Tibial nerve (tissue), 4 donors: ENCODE measurements at regions not wholly inside any gene's neighbourhood (a gene's known extent, or its start where the extent isn't known, plus 50 kb on each side); places are given as distances from the start of the nearest gene placed in this dataset.

Experiments used
- DNase-seq, 2 donors: peaks; one replicate each; pipeline ENCODE4 v3.0.0-alpha.2; 2019; ENCODE audit warnings: low spot score in 2 of 2
- H3K27ac ChIP-seq, 4 donors: fragments of 200-600 bp; sonication (generic) in 3 of 4; one replicate each; pipeline ENCODE4 v1.5.1; 2017 to 2019; ENCODE audit warnings: mild to moderate bottlenecking in 1 of 4
- H3K27me3 ChIP-seq, 2 donors: fragments of 200-600 bp; sonication (generic) in 1 of 2; one replicate each; pipeline versions ENCODE4 v1.5.1 to v1.6.0; 2017 to 2019
- H3K36me3 ChIP-seq, 3 donors: fragments of 200-600 bp; sonication (generic); one replicate each; pipeline ENCODE4 v1.5.1; 2018 to 2019
- H3K4me1 ChIP-seq, 4 donors: fragments of 200-600 bp; sonication (generic) in 3 of 4; one replicate each; pipeline ENCODE4 v1.5.1; 2017 to 2019
- H3K4me3 ChIP-seq, 4 donors: fragments of 200-600 bp; sonication (generic) in 3 of 4; one replicate each; pipeline ENCODE4 v1.5.1; 2017 to 2019; ENCODE audit warnings: mild to moderate bottlenecking in 1 of 4, moderate library complexity in 1 of 4
- H3K9me3 ChIP-seq, 4 donors: fragments of 200-600 bp; sonication (generic) in 3 of 4; one replicate each; pipeline ENCODE4 v1.5.1; 2017 to 2019
- EP300 ChIP-seq, 2 donors: sonication (generic); formaldehyde crosslinking; IDR thresholded peaks; one replicate each; pipeline ENCODE4 v1.6.1; 2017; ENCODE audit warnings: antibody characterized with exemption in 2 of 2, mild to moderate bottlenecking in 1 of 2
- POLR2A ChIP-seq, 2 donors: fragments of 450-650 bp; IDR thresholded peaks; one replicate each; pipeline ENCODE4 v1.6.1; 2017; ENCODE audit warnings: antibody characterized with exemption in 2 of 2, mild to moderate bottlenecking in 2 of 2, moderate library complexity in 2 of 2
- WGBS, 2 donors: methylation state at CpG; one replicate each; pipeline ENCODE4 v1.1.5; 2018; 5-methylcytosine and 5-hydroxymethylcytosine counted together
- TF ChIP-seq, protein P1 (sequence below), 5 experiments: fragments of 200-600 bp in 3 of 5; fragments of 450-650 bp in 2 of 5; sonication (generic) in 3 of 5; IDR thresholded peaks; one replicate each; pipeline ENCODE4 v1.5.1; 2016 to 2019; ENCODE audit warnings: antibody characterized with exemption in 5 of 5, mild to moderate bottlenecking in 3 of 5, moderate library complexity in 2 of 5

DNA sequence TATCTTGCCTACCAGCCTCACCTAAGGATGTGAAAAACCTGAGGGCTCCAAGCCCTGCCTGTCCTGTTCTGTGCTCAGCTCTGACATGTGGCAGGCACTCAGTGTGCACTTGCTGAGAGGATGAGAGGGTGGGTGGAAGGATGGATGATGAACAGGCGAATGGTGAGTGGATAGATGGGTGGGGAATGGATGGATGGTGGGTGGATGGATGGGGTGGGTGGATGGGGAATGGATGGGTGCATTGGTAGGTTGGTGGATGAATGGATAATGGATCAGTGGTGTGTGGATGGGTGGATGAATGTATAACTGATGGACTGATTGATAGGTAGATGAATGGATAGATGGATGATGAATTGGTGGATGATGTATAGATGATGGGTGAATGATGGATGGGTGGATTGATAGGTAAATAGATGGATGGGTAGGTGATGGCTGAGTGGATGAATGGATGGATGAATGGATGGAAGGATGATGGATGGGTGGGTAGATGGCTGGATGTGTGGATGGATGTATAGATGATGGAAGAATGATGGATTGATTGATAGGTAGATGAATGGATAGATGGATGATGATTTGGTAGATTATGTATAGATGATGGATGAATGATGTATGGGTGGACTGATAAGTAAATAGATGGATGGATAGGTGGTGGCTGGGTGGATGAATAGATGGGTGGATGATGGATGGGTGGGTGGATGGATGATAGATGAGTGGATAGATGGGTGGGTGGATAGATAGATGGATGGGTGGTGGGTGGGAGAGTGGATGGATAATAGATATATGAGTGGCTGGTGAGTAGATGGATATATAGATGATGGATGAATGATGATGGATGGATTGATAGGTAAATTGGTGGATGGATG lies 69.3 kb upstream of the NKX1-1 start:
- WGBS, 2 donors = 69 to 78% methylated on average over 1 of the region's 1 CpG
- TF ChIP-seq POLR2A (IDR thresholded peaks at IDR 0.05) (no peak), EP300 (IDR thresholded peaks at IDR 0.05) (no peak)
- TF ChIP-seq, protein P1, sequence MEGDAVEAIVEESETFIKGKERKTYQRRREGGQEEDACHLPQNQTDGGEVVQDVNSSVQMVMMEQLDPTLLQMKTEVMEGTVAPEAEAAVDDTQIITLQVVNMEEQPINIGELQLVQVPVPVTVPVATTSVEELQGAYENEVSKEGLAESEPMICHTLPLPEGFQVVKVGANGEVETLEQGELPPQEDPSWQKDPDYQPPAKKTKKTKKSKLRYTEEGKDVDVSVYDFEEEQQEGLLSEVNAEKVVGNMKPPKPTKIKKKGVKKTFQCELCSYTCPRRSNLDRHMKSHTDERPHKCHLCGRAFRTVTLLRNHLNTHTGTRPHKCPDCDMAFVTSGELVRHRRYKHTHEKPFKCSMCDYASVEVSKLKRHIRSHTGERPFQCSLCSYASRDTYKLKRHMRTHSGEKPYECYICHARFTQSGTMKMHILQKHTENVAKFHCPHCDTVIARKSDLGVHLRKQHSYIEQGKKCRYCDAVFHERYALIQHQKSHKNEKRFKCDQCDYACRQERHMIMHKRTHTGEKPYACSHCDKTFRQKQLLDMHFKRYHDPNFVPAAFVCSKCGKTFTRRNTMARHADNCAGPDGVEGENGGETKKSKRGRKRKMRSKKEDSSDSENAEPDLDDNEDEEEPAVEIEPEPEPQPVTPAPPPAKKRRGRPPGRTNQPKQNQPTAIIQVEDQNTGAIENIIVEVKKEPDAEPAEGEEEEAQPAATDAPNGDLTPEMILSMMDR (IDR thresholded peaks at IDR 0.05) = no peak
- peaks cover 0 to 29% of the 10 kb centered on the region in 2 donors for H3K27me3 ChIP-seq
- no peak overlapping the region for H3K4me3 ChIP-seq
- H3K4me1 ChIP-seq = peaks cover 0 to 11% (median 0%) of the 10 kb centered on the region in 4 donors
- no peak for DNase-seq
- H3K27ac ChIP-seq = no peak overlapping the region
- H3K36me3 ChIP-seq = no peaks in the 10 kb centered on the region
- peaks cover 0 to 24% (median 0%) of the 10 kb centered on the region in 4 donors for H3K9me3 ChIP-seq

DNA sequence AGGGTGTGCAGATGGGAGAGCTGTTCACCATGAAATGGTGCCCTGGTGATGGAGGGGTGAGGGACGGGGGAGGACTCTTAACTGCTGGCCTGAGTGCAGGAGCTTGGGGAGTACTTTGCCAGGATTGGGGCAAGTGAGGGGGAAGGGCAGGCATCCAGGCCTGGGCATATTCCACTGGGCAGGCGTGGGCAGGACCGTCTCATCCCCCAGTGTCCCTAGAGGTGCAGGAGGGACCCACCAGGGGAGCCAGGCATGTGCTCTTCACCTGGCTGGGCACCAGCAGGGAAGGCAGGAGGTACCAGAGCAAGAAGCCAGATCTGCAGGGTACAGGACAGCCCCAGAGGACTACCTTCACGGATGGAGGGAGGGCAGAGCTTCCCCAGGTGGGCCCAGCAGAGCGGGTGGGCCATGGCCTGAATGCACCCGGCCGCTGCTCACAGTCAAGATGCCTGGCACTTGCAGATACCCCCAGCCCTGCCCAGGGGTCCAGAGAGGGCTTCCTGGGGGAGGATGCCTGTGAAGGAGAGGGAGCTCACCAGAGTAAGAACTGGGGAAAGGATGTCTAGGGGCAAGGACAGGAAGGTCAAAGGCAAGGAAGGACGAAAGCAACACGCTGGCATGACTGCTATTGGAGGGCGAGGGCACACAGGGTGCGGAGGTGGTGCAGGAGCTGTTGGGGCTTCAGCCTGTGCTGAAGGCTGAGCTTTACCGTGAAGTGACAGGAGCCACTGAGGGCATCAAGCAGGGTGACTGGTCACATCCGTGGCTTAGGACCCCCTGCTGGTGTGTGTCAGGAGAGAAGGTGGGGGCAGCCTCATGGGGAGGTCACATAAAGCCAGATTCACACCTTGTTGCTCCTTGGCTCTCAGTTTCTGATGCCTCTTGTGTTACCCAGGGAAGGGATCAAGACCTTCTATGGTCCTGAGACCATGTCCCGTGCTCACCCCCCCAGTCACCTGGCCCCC lies 68.2 kb upstream of the NKX1-1 start:
- DNase-seq = no peak
- H3K27me3 ChIP-seq = peaks cover 0 to 33% of the 10 kb centered on the region in 2 donors
- peaks cover 0 to 11% (median 0%) of the 10 kb centered on the region in 4 donors for H3K4me1 ChIP-seq
- H3K27ac ChIP-seq = no peak overlapping the region
- no peak overlapping the region for H3K4me3 ChIP-seq
- no peaks in the 10 kb centered on the region for H3K36me3 ChIP-seq
- TF ChIP-seq EP300 (IDR thresholded peaks at IDR 0.05) = no peak
- TF ChIP-seq, protein P1 (IDR thresholded peaks at IDR 0.05) = no peak
- no peak for TF ChIP-seq POLR2A (IDR thresholded peaks at IDR 0.05)
- peaks cover 0 to 13% (median 0%) of the 10 kb centered on the region in 4 donors for H3K9me3 ChIP-seq
- 80 to 81% methylated on average over 13 to 14 of the region's 14 CpGs for WGBS, 2 donors

DNA sequence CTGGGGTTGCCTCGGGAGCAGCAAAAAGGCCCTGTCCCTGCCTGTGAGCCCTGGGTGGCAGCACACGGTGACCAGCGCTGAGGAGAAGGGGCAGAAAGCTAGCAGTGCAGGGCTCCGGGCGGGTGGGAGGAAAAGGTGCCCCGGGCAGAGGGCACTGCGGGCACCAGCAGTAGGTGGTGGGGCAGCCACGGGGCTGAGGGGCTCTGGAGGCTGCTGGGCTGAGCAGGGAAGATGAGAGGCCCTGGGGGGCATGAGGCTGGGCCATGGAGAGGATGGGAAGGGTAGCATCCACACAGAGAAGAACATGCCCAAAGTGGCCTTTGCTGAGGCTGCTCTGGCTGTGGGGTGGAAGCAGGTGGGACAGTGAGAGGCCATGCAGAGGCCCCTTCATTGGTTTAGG lies 67.5 kb upstream of the NKX1-1 start:
- Histone ChIP-seq H3K36me3 (no peaks in the 10 kb centered on the region), H3K27ac (no peak overlapping the region), H3K4me1 (peaks cover 0 to 11% (median 0%) of the 10 kb centered on the region in 4 donors), H3K9me3 (peaks cover 0 to 7% (median 0%) of the 10 kb centered on the region in 4 donors), H3K27me3 (peaks cover 0 to 33% of the 10 kb centered on the region in 2 donors), H3K4me3 (no peak overlapping the region)
- TF ChIP-seq EP300 (IDR thresholded peaks at IDR 0.05) = no peak
- TF ChIP-seq, protein P1 (IDR thresholded peaks at IDR 0.05) = no peak
- TF ChIP-seq POLR2A (IDR thresholded peaks at IDR 0.05) = no peak
- no peak for DNase-seq
- WGBS, 2 donors = 82 to 86% methylated on average over 8 of the region's 8 CpGs

DNA sequence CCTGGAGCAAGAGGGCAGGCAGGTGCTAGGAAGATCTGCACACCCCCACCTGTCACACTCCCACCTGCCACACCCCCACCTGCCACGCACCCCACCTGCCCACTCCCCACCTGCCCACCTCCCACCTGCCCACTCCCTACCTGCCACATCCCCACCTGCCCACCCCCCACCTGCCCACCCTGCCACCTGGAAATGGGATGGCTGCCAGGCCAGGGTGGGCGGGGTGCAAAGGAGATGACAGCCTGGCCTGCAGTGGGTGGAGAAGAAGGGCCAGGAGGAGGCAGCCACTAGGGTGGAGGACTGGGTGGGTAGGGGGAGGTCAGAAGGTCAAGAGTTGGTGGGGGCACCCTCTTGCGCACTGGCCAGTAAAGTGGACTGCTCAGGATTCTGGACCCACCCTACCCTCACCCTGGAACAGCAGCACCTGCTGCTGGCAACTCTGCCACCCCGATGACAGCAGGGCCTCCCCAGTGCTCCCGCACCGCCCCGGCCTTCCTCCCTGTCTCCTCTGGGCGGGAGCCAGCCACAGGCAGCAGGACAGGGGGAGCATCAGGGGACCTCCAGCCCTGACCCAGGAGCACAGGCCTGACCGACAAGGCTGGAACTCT lies 66.8 kb upstream of the NKX1-1 start:
- TF ChIP-seq, protein P1 (IDR thresholded peaks at IDR 0.05) = no peak
- TF ChIP-seq EP300 (IDR thresholded peaks at IDR 0.05) (no peak), POLR2A (IDR thresholded peaks at IDR 0.05) (no peak)
- WGBS, 2 donors = 35 to 71% methylated on average over 6 to 7 of the region's 9 CpGs
- peaks cover 0 to 33% of the 10 kb centered on the region in 2 donors for H3K27me3 ChIP-seq
- H3K4me3 ChIP-seq = no peak overlapping the region
- peaks cover 0 to 7% (median 0%) of the 10 kb centered on the region in 4 donors for H3K9me3 ChIP-seq
- H3K27ac ChIP-seq = no peak overlapping the region
- H3K4me1 ChIP-seq = peaks cover 0 to 11% (median 0%) of the 10 kb centered on the region in 4 donors
- no peak for DNase-seq
- no peaks in the 10 kb centered on the region for H3K36me3 ChIP-seq
